ENCODE measurements at regions not wholly inside any gene's neighbourhood (a gene's known extent, or its start where the extent isn't known, plus 50 kb on each side); places are given as distances from the start of the nearest gene placed in this dataset.

- no peak for DNase-seq
These were observed 273.9 kb upstream of the ZMIZ1 start for GRCh38 chr10:78794736-78795455.

- DNase-seq = no peak
These were observed 269.6 kb upstream of the ZMIZ1 start for GRCh38 chr10:78798976-78799730.

- DNase-seq = no peak
These were observed 268.8 kb upstream of the ZMIZ1 start for GRCh38 chr10:78800006-78800405.

- no peak for DNase-seq
These were observed 268.0 kb upstream of the ZMIZ1 start for GRCh38 chr10:78800535-78801320.

GRCh38 chr10:78802431-78802830 lies 266.3 kb upstream of the ZMIZ1 start:
- no peak for DNase-seq

- DNase-seq = no peak
These were observed 265.9 kb upstream of the ZMIZ1 start for GRCh38 chr10:78802866-78803265.

- DNase-seq = no peak
These were observed 265.1 kb upstream of the ZMIZ1 start for GRCh38 chr10:78803710-78804109.

- no peak for DNase-seq
These were observed 264.2 kb upstream of the ZMIZ1 start for GRCh38 chr10:78804411-78805032.

- DNase-seq = no peak
These were observed 263.6 kb upstream of the ZMIZ1 start for GRCh38 chr10:78805176-78805575.

GRCh38 chr10:78806681-78807221 lies 262.0 kb upstream of the ZMIZ1 start:
- no peak for DNase-seq

- no peak for DNase-seq
These were observed 261.1 kb upstream of the ZMIZ1 start for GRCh38 chr10:78807504-78808203.

- no peak for DNase-seq
These were observed 260.5 kb upstream of the ZMIZ1 start for GRCh38 chr10:78808286-78808685.

GRCh38 chr10:78808736-78809367 lies 259.9 kb upstream of the ZMIZ1 start:
- DNase-seq = no peak

- DNase-seq = no peak
These were observed 257.6 kb upstream of the ZMIZ1 start for GRCh38 chr10:78811174-78811573.

GRCh38 chr10:78812571-78813318 lies 256.0 kb upstream of the ZMIZ1 start:
- DNase-seq = no peak

- no peak for DNase-seq
These were observed 255.2 kb upstream of the ZMIZ1 start for GRCh38 chr10:78813526-78813925.

GRCh38 chr10:78813998-78814399 lies 254.8 kb upstream of the ZMIZ1 start:
- DNase-seq = no peak

GRCh38 chr10:78814407-78814806 lies 254.4 kb upstream of the ZMIZ1 start:
- DNase-seq = no peak

- DNase-seq = no peak
These were observed 252.9 kb upstream of the ZMIZ1 start for GRCh38 chr10:78815702-78816334.

- DNase-seq = no peak
These were observed 251.4 kb upstream of the ZMIZ1 start for GRCh38 chr10:78817361-78817760.

- DNase-seq = no peak
These were observed 251.0 kb upstream of the ZMIZ1 start for GRCh38 chr10:78817804-78818203.

All from NCI-H1105 (cell line).